ENCODE measurements at regions not wholly inside any gene's neighbourhood (a gene's known extent, or its start where the extent isn't known, plus 50 kb on each side); places are given as distances from the start of the nearest gene placed in this dataset.

DNA sequence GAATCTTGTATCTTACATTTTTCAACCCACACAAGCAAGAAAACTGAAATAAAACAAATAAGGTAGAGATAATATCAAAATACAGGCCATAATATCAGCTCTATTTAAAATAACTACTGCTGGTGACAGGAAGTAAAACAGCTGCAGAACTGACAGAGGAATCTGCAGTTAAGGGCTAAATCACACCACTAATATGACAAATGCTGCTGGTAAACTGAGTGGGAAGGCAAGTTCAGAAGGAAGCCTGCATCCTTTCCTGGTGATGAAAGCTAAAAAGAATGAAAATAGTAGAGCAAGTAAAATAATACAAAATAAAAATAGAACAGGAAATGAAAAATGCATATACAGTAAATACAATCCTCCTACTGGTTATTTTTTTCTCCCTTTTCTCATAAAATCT lies 1293.7 kb upstream of the C9orf72 start:
- DNase-seq, result no peak

DNA sequence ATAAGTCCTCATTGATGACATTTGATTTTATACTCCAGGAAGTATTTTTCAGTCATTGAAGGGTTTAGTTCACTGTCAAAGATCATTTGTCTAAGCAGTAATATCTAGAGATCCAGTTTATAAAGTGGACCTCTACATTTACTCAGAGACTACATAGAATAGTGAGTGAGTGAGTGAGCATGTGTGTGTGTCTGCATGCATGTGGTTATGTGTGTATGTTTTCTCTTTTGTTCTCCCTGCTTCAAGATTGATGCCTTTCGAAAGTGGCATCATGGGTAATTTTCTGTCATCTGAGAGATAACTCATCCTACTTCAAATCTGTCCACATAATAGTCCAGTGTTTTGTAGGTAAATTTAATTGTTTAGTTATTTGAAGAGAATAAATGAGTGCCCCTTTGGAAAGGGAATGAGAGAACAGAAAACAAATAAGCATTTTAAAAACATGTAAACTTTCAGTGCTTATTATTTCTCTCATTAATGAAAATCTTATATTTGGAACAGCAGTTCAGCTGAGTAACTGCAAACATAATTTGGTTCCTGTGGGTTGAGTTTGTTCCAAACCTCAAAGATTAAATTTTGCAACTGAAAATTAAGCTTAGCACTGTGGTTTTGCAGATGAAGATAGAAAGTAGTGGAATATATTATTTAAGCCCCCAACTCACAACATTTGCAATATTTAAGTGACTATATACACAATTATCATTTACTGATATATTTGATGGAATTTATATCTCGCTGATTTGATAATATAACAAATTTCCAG lies 1295.1 kb upstream of the C9orf72 start:
- DNase-seq, result no peak

DNA sequence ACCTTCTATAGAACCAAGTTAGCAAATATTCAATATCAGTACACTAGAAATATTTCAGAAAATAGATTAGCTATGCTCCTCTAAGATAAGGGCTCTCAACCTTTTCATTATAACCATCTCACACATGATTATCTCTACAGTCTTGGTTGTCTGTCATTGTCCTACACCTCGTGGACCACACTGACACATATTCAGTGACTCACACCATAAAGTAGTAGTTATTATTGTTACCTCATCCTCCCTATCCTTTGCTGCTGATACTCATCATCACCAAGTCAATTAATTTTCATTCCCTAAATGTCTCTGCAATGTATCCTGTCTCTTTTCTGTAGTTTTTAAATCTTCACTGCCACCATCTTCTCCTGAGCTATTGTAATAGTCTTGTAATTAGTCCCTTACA lies 1309.2 kb upstream of the C9orf72 start:
- DNase-seq, result no peak

DNA sequence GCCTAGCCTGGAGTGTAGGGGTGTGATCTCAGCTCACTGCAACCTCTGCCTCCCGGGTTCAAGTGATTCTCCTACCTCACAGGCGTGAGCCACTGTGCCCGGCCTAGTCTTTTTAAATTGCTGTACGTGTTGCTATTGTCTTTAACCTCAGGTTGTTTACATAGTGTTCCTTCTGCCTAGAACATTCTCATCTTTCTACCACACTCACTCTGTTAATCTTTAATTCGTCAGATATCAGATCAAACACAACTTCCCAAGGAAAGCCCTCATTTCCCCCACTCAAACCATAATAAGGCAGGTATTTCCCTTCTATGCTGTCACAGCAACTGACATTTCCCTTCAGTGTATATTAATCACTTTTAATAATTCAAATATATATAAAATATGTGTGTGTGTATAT lies 1310.0 kb upstream of the C9orf72 start:
- DNase-seq, result no peak

DNA sequence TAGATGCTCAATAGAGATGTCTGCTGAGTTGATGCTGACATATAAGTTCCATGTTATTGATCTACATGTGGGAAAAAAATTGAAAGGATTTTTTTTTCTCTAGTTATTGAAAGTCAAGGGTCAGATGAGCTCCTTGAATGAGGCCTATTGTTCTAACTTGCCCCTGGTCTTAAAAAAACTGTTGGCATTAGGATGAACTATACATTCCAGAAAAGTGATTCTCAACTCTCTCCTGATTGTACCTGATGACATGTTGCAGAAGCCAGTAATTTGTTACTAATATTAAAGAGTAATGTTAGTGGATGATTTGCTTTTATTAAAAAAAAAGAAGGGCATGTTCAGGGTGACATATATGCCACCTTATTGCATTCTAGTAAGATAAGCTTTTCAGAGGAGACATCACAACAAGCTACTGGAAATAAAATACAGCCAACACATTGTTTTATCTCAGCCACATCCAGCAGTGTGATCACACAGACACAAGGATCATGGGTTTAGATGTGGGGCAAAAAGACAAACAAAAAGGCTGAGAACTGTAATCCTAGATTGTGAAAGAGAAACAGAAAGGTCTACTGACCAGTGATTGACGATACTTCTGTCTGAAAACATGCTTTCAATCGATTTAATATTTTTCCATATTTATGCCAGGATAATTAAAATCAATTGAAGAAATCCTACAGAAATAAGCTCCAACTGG lies 1314.1 kb upstream of the C9orf72 start:
- no peak for DNase-seq

DNA sequence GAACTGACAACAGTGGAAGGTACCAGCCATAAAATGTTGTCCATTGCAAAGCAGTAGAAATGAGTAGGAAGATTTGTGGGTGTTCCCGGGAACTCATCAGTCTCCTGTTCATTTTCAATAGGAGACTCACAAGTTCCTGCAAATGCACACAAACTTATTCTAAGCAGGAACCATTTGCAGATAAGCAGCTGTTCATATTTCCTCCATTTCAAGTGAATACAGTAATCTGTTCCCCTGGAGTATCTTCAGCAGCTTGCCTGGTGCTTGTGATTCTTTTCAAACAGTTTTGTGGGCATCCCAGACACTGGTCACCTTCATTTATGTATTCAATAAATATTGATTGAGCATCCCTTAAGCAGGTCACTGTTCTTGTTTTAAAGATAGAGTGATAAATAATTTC lies 1315.5 kb upstream of the C9orf72 start:
- no peak for DNase-seq

DNA sequence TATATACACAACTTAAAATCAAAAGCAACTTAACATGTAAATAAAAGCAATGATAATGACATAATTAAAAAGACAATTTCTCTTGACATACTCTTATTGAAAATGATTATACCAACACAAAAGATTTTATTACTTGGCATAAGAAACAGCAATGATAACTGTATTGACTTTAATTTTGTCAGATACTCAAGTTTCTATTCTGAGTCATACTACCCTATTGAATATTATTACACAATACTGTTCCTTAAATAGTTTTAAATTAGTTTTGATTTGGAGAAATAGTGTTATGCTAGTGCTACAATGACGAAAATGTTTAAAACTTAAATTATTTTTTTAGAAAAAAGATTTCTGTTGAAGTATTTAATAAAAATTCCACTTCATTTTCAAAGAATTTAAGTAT lies 1319.3 kb upstream of the C9orf72 start:
- DNase-seq, result no peak

DNA sequence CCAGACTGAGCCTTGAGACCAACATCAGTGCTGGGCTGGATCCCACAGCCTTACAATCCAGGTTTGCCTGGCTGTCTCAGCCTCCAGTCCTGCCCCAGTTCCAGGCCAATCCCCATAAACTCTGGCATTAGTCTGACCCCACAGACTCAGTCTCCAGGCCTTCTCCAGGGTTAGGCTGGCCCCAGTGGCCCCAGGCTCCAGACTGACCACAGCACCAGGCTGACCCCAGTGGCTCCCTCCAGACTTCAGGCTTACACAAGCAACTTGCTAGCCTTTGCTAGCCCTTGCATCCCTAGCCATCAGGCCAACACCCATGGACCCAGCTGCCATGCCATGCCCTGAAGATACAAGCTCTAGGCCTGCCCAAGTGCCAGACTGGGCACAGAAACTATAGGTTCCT lies 1326.0 kb upstream of the C9orf72 start:
- no peak for DNase-seq

DNA sequence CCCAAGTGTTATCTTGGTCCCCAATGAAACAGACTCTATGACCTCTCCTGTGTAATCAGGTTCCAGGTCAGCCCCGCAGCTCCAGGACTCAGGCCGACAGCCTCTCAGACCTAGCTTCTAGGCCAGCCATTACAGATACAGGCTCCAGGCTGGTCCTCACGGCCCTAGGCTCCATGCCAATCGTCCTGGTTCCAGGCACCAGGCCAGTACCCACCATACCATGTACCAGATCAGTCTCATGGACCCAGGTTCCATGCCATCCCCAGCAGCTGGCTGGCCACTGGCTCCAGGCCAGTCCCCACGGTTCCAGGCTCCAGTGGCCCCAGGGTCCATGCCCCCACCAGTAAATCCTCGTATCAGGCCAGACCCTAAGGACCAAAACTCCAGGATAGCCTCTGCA lies 1326.6 kb upstream of the C9orf72 start:
- no peak for DNase-seq

DNA sequence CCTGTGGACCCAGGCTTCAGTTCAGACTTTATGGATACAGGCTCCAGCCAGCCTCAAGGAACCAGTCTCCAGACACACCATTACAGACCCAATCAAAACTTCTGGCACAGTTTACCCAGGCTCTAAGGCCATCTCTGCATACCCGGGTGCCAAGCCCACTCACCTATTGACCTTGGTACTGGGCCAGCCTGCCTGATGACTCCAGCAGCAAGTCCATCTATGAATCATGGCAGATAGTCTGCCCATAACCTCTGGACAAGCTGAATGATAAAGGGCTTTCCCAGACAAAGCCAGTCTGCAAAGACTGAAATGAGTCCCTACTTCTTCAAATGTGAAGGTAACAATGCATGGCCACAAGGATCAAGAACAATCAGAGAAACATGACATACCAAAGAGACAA lies 1327.1 kb upstream of the C9orf72 start:
- no peak for DNase-seq

DNA sequence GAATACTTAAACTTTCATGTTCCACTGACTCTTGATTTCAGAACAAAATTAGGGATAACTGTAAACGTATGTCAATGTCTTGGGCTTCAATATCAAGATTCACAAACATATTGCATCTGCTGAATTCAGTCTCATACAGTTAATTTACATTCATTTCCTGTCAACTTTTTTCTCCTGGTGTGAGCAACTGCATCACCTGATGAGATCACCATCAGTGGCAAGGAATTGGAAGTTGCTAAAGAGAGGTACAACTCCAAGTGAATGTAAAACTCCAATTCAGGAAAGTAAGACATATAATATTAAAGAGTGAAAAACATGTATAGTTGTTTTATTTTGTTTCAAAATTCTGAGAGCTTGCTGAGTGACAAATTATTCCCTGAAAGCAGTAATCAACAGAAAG lies 1336.2 kb upstream of the C9orf72 start:
- DNase-seq, result no peak

DNA sequence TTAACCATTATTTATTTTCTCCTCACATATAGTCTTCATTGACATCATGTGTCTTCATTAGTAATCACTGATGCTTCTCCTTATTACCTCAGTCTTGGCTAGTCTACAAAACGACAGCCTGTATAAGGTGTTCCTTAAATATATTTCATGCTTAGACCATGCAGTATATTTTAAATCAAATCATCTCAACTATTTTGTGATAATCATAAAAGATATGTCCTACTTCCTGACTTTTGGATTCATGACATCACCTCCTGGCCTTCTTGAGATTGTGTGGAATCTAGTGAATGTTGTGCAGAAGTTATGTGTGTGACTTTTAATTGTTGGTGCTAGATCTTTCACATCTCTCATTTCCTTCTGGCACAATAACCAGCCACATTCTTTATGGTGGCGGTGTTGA lies 1339.3 kb upstream of the C9orf72 start:
- DNase-seq, result no peak

DNA sequence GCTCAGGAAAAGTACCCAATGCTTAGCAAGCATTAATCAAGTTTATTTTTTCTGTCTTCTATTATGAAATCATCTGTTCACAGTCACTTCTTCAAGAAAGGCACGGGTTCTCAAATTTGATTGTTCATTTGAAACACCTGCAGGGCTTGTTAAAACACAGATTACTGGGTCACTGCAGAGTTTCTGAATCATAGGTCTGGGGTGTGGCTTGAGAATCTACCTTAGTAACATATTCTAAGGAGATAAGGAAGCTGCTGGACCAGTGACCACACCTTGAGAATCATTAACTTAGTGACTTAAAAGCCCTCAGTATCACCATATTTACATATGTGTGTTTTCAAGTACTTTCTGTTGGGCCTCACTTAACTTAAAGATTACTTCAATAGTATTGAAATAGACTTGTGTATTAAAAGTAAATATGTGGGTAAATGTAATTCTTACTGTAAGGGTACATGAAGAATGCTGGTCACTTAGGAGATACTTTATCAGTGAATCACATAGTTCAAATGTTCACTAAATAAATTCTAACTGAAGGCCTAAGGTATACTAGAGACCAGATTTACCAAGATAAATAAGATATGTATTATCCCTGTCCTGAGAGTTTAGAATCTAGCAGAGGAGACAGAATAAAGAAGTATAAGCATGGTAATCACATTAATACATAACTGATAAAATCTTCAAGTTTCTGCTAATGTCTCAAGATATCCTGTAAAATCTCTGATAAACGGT lies 1342.1 kb upstream of the C9orf72 start:
- DNase-seq, result no peak

DNA sequence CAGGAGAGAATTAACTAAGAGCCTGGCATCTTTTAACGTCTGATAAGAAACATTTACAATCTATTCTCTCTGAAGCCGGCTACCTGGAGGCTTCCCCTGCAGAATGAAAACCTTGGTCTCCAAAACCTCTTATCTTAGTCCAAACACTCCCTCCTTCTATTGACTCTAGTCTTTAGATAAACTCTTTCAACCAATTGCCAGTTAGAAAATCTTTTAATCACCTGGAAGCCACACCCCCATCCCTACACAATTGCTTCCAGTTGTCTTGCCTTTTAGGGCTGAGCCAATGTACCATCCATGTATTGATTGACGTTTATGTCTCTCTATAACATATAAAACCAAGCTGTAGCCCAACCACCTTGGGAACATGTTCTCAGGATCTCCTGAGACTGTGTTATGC lies 1343.1 kb upstream of the C9orf72 start:
- DNase-seq, result no peak

DNA sequence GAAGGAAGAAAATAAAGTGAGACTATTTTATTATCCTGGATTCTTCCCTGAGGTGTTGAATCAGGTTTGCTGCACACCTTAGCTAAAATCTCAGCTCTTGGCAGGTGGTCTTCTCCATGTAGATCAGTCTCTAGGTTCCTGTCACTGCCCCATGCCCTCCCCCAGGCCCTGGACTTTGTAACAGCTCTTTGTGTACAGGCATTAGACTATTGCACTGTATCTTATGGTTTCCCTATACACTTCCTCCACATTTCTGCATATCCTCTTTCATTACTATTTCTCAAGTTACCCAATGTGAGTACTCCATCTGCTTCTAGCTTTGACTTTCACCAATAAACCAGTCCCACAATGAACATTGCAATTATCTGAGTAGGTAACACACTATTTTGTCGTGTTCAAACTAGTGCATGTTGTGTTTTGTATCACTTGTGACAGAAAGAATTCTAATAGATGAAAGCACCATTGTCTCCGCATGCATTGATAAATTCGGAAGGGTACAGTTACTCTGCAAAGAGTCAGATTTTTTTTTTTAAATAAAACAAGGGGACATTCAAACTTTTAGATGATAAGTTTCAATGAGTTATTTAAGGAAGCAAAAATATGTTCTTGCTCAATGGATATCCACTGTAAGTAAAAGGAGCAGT lies 1348.7 kb upstream of the C9orf72 start:
- no peak for DNase-seq

DNA sequence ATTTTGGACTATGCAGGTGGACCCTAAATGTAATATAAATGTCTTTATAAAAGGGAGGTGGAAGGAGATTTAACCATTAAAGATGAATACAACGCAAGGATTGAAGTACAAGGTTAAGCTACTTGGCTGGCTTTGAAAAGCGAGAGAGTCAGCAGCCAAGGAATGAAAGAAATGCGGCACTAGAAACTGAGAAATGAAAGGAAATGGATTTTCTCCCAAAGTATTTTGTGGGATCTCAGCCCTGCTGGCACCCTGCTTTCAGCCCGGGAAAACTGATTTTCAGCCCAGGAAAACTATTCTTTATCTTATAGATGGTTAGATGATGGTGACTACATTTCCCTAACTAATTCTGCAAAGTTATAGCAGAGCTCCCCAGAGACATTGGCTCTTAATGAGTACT lies 1349.6 kb upstream of the C9orf72 start:
- DNase-seq, result no peak

DNA sequence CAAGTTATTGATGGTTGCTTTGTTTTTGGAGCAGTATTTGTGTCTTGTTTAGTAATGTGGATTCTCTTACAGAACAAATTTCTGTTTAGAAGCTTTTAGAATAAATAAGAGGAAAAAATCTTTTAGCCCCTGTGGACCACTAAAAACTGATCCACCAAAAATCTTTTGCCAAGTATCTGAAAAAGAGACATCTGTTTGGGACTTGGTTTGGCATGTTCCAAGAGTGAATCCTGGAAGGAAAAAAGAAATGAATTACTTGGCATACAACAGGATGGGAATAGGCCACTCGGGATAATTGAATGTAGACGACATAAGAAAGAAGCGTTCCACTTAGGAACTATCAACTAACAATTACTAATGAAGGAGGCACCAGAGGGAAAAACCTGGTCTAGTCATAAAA lies 1350.1 kb upstream of the C9orf72 start:
- DNase-seq, result no peak

DNA sequence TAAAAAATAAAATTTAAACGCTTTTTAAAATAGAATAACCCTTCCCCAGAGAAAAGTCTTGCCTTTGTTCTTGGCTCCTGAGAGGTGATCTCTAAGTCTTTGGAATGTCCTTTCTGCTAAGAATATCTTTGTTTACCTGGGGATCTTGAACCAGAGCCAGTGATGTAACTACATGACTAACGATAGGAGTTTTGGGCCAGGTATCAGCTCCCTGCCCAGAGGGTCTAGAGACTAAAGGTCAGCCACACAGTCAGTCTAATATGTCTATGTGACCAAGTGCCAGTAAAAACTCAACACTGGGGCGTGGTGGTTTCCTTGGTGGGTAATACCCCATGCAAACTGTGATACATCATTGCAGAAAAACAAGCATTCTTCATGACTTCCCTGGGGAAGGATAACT lies 1351.9 kb upstream of the C9orf72 start:
- no peak for DNase-seq

DNA sequence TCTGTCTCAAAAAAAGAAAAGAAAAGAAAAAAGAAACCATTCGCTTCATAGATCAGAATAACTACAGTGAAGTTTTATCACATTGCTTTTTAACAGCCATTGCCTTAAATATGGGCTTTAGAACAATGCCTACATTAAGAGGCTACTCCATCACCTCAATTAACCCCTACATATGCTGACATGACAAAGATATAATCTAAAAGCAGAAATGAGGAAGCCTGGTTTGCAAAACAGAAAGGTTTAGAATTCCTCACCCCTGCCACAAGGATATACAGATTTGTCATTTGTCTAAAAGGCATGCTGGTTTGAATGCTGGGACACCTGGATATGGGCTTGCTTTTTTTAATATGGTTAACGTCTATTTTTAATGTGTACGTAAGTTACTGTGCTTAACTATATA lies 1353.0 kb upstream of the C9orf72 start:
- DNase-seq, result no peak

DNA sequence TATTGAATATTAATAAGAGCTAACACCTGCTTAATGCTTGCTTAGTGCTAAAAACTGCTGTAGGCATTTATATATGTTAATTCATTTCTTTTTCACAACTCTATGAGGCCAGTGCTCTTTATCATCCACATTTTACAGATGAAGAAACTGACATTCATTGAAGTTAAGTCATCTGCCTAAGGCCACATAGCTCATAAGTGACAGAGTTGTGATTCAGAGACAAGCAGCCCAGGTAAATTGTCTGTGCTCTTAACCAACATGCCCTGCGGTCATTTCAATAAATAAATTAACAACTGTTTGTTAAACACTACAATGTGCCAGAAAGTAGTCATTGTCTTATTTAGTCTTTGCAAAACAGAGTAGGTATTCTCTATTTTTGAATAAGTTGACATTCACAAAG lies 1354.4 kb upstream of the C9orf72 start:
- DNase-seq, result no peak

DNA sequence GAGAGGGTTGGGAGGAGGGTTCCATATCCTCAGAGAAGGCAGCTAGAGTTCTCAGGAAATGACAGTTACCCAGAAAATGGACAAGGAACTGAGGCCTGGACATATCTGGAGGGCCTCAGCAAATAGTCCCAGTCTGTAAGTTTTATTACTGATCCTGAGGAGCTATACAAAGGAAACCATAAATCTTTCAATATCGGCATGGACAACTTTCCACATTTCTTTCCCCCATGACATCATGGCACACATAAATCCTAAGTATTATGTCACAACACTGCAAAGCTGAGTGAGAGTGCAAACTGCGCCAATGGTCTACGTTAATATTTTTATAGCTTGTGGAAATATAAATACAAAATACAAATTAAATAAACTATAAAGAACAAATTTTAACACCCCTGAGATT lies 1356.2 kb upstream of the C9orf72 start:
- no peak for DNase-seq

DNA sequence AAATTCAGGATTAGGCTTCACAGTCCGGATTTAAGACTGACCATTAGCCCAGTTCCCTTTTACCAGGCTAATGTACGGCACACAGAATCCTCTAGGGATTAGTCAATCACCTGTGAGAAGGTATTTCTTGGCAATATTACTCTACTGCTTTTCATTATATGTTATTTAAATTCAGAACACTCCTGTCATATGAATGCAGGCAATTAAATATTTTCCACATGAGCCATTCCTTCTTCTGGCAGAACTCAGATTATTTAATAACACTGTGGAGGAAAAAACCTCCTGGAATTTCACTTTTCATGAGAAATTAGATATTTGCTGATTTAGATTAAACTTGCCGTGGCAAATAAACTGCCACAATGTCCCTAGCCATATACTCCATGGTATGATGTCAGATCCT lies 1357.5 kb upstream of the C9orf72 start:
- DNase-seq, result no peak

DNA sequence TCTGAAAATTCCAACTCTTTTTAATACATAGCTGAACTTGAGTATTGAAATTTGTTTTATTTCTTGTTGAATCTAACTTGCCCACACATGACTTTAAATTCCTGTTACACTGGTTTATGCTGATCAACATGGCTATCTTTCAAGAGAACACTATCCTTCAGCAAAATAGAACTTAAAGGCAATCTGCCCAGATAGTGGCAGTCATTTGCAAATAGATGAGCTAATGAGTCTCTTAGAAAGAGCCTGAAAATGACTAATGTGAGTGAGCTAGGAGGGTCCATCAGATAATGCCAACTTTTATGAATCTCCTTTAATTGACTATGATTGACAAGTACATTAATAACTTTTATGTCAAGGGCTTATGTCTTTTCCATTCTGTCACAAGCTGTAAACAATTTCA lies 1360.8 kb upstream of the C9orf72 start:
- DNase-seq, result no peak

DNA sequence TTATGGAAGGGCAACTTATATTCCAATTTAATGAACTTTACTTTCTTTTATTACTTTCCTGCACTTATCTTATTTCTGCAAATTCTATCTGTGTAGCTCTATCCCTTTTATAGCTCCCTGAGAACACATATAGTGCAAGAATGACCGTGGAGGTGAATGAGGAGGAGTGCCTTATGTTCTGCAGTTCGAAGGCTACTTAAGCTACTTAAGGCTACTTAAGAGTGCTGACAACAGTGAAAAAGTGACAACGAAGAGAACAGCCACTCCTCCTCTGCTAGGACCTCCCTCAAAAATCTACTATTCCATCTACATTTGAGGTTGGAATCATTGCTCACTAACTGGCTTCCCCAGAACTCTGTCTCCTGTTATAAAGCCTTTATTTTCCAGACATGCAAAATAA lies 1365.7 kb upstream of the C9orf72 start:
- DNase-seq, result no peak

Measured in T-helper 2 cell (primary cell).